GM19467 (cell line): ENCODE measurements at regions not wholly inside any gene's neighbourhood (a gene's known extent, or its start where the extent isn't known, plus 50 kb on each side); places are given as distances from the start of the nearest gene placed in this dataset.
"Not testable (repeated sequence)": the region's sequence is repeated elsewhere in the genome, so short reads cannot be mapped to it uniquely, and the experiment has no call there.

Experiments used
- ATAC-seq: cut with Tn5 transposase; IDR thresholded peaks from one replicate; pipeline ENCODE4 v1.9.1; 2021; ENCODE audit warnings: mild to moderate bottlenecking, moderate library complexity; ENCODE audit not compliant: unreplicated experiment

DNA sequence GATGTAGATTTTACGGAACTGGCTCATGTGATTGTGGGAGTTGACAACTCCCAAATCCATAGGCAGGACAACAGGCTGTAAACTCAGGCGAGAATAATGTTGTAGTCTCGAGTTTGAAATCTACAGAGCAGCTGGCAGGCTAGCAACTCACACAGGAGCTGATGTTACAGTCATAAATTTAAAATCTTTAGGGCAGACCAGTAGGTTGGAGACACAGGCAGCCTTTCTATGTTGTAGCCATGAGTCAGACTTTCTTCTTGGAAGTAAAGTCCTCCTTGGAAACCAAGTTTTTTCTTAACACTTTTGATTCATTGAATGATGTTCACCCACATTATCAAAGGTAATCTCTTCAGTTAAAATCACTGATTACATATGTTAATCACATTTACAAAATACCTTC lies 89.1 kb upstream of the ALCAM start:
- no peak for ATAC-seq

DNA sequence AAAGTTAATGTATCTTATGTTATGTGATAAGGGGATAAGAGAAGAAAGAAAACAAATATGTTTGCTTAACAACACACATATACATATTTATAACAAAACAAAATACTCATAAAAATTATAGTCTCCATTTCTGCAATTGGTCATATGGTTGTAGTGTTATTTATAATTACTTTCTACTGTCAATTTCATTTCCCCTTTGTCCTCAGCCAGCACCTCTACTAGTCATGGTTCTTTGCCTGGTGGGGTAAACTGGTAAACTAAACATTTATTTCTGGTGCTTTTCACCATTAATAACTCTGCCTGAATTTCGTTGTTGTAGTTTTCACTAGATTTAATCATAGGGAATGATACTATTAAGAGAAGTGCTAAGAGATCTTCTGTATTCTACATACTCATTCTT lies 88.0 kb upstream of the ALCAM start:
- ATAC-seq: no peak

- ATAC-seq: no peak
Observed at GRCh38 chr3:105281989-105282388, 84.7 kb upstream of the ALCAM start.

GRCh38 chr3:105284876-105285275 lies 81.8 kb upstream of the ALCAM start:
- ATAC-seq: no peak

DNA sequence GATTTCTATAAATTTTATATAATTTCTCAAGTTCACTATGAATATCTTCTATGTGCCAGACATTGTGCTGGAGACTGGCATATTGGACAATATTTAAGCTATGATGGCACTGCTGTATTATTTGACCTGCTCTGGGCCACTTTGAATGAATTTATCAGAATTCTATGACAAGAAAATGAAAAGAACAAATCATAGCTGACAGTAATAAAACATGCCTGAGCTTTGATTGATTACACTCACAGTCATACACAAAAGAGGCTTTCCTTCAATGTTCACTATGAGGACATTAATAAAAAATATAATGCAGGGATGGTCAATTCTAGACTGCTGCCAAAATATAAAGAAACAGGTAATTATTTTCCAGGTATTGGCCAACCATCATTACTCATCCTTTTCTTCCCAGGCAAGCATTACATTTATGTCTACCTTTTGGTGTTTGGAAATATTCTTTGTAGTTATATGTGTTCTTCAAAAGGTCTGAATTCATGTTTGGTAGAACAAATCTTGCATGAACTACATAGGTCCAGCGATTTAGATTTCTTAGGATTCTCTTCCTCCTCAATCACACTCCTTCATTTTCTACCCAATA lies 81.0 kb upstream of the ALCAM start:
- no peak for ATAC-seq

GRCh38 chr3:105293441-105293840 lies 73.3 kb upstream of the ALCAM start:
- no peak for ATAC-seq

DNA sequence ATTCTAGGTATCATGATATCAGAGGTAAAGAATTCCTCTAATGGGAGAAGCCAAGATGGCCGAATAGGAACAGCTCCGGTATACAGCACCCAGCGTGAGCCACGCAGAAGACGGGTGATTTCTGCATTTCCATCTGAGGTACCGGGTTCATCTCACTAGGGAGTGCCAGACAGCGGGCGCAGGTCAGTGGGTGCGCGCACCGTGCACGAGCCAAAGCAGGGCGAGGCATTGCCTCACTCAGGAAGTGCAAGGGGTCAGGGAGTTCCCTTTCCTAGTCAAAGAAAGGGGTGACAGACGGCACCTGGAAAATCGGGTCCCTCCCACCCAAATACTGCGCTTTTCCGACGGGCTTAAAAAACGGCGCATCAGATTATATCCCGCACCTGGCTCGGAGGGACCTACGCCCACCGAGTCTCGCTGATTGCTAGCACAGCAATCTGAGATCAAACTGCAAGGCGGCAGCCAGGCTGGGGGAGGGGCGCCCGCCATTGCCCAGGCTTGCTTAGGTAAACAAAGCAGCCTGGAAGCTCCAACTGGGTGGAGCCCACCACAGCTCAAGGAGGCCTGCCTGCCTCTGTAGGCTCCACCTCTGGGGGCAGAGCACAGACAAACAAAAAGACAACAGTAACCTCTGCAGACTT lies 70.4 kb upstream of the ALCAM start:
- not testable (repeated sequence) for ATAC-seq

DNA sequence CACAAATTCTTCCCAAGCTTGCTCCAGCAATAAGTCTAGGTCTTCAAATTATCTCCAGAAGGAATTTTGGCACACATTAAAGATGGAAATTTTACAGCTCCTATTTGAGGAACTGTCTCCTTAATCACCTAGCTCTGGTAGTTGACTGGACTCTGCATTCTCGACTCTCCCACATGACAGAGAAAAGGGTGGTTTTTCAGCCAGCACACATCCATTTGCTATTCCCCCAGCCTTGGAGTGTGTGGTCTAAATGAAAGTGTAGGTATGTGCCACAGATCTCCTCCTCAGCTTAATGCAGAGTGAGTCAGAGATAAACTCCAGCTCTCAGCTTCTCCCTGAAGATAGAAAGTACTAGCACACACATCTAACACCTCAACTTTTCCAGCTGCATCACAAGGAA lies 62.2 kb upstream of the ALCAM start:
- ATAC-seq: no peak

- ATAC-seq: no peak
Observed at GRCh38 chr3:105315144-105315543, 51.6 kb upstream of the ALCAM start.

GRCh38 chr3:105315815-105316214 lies 50.9 kb upstream of the ALCAM start:
- no peak for ATAC-seq

DNA sequence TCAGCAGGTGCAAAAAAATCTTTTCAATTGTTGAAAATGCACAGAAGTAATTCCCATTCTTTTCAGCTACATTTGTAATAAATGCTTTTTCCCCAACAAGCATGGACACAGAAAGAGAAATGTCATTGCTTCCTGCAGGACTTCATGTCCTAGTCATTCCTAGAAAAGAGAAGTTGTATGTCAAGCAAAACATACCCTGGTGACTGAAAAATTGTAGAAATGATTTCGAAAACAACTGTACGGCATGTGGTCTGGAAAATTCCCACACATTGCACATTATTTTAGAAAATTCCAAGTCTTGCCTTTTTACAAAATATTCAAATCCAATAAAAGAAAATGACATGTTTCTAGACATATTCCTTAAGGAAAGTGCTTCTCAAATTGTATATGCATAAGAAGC lies 50.4 kb upstream of the ALCAM start:
- ATAC-seq: no peak
